Middle frontal gyrus (tissue), 1 donor: ENCODE measurements at regions not wholly inside any gene's neighbourhood (a gene's known extent, or its start where the extent isn't known, plus 50 kb on each side); places are given as distances from the start of the nearest gene placed in this dataset.

Experiments used
- DNase-seq: peaks from one replicate; pipeline ENCODE4 v3.0.0-alpha.2; 2015; ENCODE audit warnings: low spot score; ENCODE audit errors: extremely low spot score

DNA sequence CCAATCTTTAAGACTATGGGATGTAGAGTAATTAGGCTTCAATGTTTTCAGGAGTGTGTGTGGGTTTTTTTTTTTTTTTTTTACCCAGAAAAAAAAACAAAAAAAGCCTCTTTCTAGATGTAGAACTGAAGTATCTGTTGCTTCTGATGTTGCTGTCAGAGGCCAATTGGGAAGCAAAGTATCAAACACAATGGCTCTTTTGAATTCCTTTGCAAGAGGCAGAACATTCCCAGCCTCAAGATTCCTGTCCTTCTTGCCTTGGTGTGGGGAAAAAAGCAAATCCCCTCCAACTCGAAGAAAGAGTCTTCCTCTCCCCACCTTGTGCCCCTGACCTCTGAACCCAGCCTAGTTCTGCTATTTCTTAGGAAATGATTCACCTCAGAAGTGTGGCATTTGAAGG, 55.4 kb upstream of the LMO4 start:
- DNase-seq: no peak

DNA sequence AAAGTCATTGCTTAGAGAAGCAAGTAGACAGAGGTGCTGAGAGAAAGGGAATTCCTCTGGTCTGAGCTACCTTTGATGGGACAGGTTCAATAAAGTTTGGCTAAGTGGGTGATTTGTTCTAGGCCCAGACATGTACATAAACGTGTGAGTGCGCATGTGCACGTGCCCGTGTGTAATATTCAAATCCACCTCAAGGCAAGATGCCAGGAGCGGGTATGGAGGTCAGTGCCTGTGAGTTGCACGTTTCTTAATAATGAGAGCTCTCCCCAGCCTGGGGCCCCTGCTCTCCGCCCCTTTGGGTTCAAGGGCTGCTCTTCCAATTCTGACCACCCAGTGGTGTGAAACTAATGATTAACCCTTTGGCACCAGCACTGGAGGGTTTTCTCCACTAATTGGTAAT, 53.8 kb upstream of the LMO4 start:
- DNase-seq: no peak

DNA sequence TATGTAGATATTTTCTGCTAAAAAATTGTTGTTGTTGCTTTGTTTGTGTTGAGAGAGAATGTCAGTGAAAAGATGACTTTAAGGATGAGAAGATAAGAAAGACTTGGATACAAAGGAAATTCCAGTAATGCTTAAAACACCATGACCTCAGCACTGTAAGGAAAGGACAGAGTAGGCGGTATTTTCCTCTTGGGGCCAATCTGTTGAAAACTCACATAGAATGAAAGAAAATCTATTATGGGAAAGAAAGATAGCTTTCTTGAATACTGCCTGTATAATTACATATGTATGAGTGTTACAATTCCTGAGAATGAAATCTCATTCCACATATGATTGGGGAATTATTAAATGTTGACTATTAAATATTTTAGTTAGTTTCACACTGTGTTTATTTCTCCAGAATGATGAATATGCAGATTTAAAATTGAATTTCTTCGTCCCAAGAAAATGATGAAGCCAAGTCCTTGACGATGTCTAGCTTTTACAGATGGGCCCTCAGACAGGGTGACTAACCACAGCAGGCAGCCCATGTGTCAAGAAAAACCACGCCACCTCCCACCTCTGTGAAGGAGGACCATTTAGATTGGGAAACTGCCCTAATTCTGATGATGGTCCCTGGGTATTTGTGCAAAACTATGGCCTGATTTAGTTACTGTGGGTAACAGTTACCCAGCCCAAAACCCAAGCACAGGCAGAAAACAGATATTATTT, 49.7 kb upstream of the LMO4 start:
- DNase-seq: no peak
